Stomach (tissue), 8 donors: ENCODE measurements at regions not wholly inside any gene's neighbourhood (a gene's known extent, or its start where the extent isn't known, plus 50 kb on each side); places are given as distances from the start of the nearest gene placed in this dataset.

Source experiments
- DNase-seq, 2 donors: peaks; one replicate each; pipeline versions ENCODE4 v3.0.0 to v3.0.0-alpha.2; 2013 to 2019
- H3K27ac ChIP-seq, 5 donors: fragments of 200-600 bp in 4 of 5; sonication (generic) in 4 of 5; one replicate each; pipeline ENCODE4 v1.5.1; 2013 to 2019; ENCODE audit warnings: mild to moderate bottlenecking in 1 of 5, moderate library complexity in 1 of 5
- H3K27me3 ChIP-seq, 3 donors: fragments of 200-600 bp; sonication (generic); one replicate each; pipeline ENCODE4 v1.5.1; 2017 to 2019; ENCODE audit warnings: mixed run types in 1 of 3
- H3K36me3 ChIP-seq, 4 donors: fragments of 200-600 bp; sonication (generic); 1 replicate in 3 of 4; 2 replicates in 1 of 4; pipeline ENCODE4 v1.5.1; 2016 to 2019
- H3K4me1 ChIP-seq, 4 donors: fragments of 200-600 bp; sonication (generic); one replicate each; pipeline ENCODE4 v1.5.1; 2016 to 2019
- H3K4me3 ChIP-seq, 4 donors: fragments of 200-600 bp; sonication (generic) in 3 of 4; one replicate each; pipeline ENCODE4 v1.5.1; 2016 to 2019; ENCODE audit warnings: mild to moderate bottlenecking in 1 of 4
- H3K9me3 ChIP-seq, 4 donors: fragments of 200-600 bp; sonication (generic); one replicate each; pipeline ENCODE4 v1.5.1; 2016 to 2019
- CTCF ChIP-seq, 7 experiments: fragments of 450-650 bp in 4 of 7; fragments of 200-600 bp in 3 of 7; sonication (generic) in 3 of 7; IDR thresholded peaks; one replicate each; pipeline ENCODE4 v1.5.1; 2016 to 2019; ENCODE audit warnings: antibody characterized with exemption in 7 of 7, control low read depth in 2 of 7, mild to moderate bottlenecking in 1 of 7
- EP300 ChIP-seq: sonication (generic); formaldehyde crosslinking; IDR thresholded peaks from one replicate; pipeline ENCODE4 v1.6.1; 2017; ENCODE audit warnings: antibody characterized with exemption
- POLR2A ChIP-seq, 4 donors: fragments of 450-650 bp; IDR thresholded peaks; one replicate each; pipeline ENCODE4 v1.6.1; 2016; ENCODE audit warnings: antibody characterized with exemption in 4 of 4, control low read depth in 2 of 4, mild to moderate bottlenecking in 1 of 4, moderate library complexity in 1 of 4
- POLR2AphosphoS5 ChIP-seq, 3 donors: sonication (generic); formaldehyde crosslinking; IDR thresholded peaks; one replicate each; pipeline ENCODE4 v1.6.1; 2016; ENCODE audit warnings: antibody characterized with exemption in 3 of 3
- WGBS, 5 donors: extraction: QIAGEN DNeasy Blood & Tissue Kit in 3 of 5; methylation state at CpG; one replicate each; pipeline versions ENCODE4 v1.1.5 to v1.1.7; 2013 to 2018; 5-methylcytosine and 5-hydroxymethylcytosine counted together
- intact Hi-C: fragments of 100-400 bp; cut with DNase I; formaldehyde crosslinking; loops from one replicate; pipeline ENCODE4 v1.15.1; 2023; ENCODE audit warnings: low total_unique reads
- donor health status: healthy with polysubstance abuse.
- donor health status: Bipolar disorder and iron deficiency.
- donor health status: healthy.

- 46 to 89% (median 68%) methylated on average over 2 of the region's 2 CpGs for WGBS, 5 donors
- Histone ChIP-seq H3K4me1 (no peaks in the 10 kb centered on the region), H3K36me3 (no peaks in the 10 kb centered on the region), H3K9me3 (no peaks in the 10 kb centered on the region), H3K4me3 (no peak overlapping the region), H3K27me3 (no peaks in the 10 kb centered on the region), H3K27ac (no peak overlapping the region)
- TF ChIP-seq POLR2A (IDR thresholded peaks at IDR 0.05) (no peak), CTCF (IDR thresholded peaks at IDR 0.05) (no peak), EP300 (no peak), POLR2AphosphoS5 (IDR thresholded peaks at IDR 0.05) (no peak)
- DNase-seq = no peak
- intact Hi-C loops = no loop called here
These were observed 193.5 kb downstream of the PCDH17 start for GRCh38 chr13:57825066-57825465.

GRCh38 chr13:57829496-57829895 is 198.0 kb downstream of the PCDH17 start:
- Histone ChIP-seq H3K27me3 (no peaks in the 10 kb centered on the region), H3K9me3 (no peaks in the 10 kb centered on the region), H3K4me3 (no peak overlapping the region), H3K4me1 (no peaks in the 10 kb centered on the region), H3K36me3 (no peaks in the 10 kb centered on the region), H3K27ac (no peak overlapping the region)
- DNase-seq = no peak
- 77 to 86% (median 83%) methylated on average over 3 of the region's 3 CpGs for WGBS, 5 donors
- TF ChIP-seq POLR2A (IDR thresholded peaks at IDR 0.05) (no peak), POLR2AphosphoS5 (IDR thresholded peaks at IDR 0.05) (no peak), EP300 (no peak), CTCF (IDR thresholded peaks at IDR 0.05) (no peak)
- intact Hi-C loops = no loop called here

GRCh38 chr13:57832187-57832586 is 200.6 kb downstream of the PCDH17 start:
- Histone ChIP-seq H3K36me3 (no peaks in the 10 kb centered on the region), H3K4me3 (no peak overlapping the region), H3K9me3 (no peaks in the 10 kb centered on the region), H3K27me3 (no peaks in the 10 kb centered on the region), H3K4me1 (no peaks in the 10 kb centered on the region), H3K27ac (no peak overlapping the region)
- no peak for DNase-seq
- intact Hi-C loops = no loop called here
- 87 to 91% (median 90%) methylated on average over 8 of the region's 8 CpGs for whole genome bisulfite sequencing, 5 donors
- no peak for TF ChIP-seq POLR2A (IDR thresholded peaks at IDR 0.05)
- TF ChIP-seq EP300 = no peak
- TF ChIP-seq CTCF (IDR thresholded peaks at IDR 0.05) = no peak
- no peak for TF ChIP-seq POLR2AphosphoS5 (IDR thresholded peaks at IDR 0.05)

GRCh38 chr13:57837801-57838200 is 206.3 kb downstream of the PCDH17 start:
- no peaks in the 10 kb centered on the region for H3K36me3 ChIP-seq
- no peaks in the 10 kb centered on the region for H3K4me1 ChIP-seq
- TF ChIP-seq CTCF (IDR thresholded peaks at IDR 0.05) (no peak), POLR2A (IDR thresholded peaks at IDR 0.05) (no peak), EP300 (no peak), POLR2AphosphoS5 (IDR thresholded peaks at IDR 0.05) (no peak)
- no peaks in the 10 kb centered on the region for H3K9me3 ChIP-seq
- H3K27me3 ChIP-seq = no peaks in the 10 kb centered on the region
- no peak overlapping the region for H3K4me3 ChIP-seq
- intact Hi-C loops = no loop called here
- no peak overlapping the region for H3K27ac ChIP-seq
- peak in 1 of 2 donors; percentile 8 for DNase-seq
